ENCODE measurements at regions not wholly inside any gene's neighbourhood (a gene's known extent, or its start where the extent isn't known, plus 50 kb on each side); places are given as distances from the start of the nearest gene placed in this dataset.

- no peak for DNase-seq
- no peak overlapping the region for H3K9ac ChIP-seq
- 30% methylated on average over 3 of the region's 3 CpGs for WGBS (ENCODE audit: low lambda C conversion rate)
- no peak overlapping the region for H3K4me3 ChIP-seq (ENCODE audit: low read depth in 2 of 2, low read length in 1 of 2)
- no peak overlapping the region for H3K27ac ChIP-seq (ENCODE audit: low read depth in 2 of 2, low read length in 1 of 2)
- no peaks in the 10 kb centered on the region for H3K9me2 ChIP-seq
- H3K4me2 ChIP-seq = no peak overlapping the region
- H3F3A ChIP-seq (replicated peaks; ENCODE audit: insufficient read depth) = no peaks in the 10 kb centered on the region
- ChIA-PET CTCF (no interaction called here), POLR2A (no interaction called here)
- H2AFZ ChIP-seq (ENCODE audit: low read depth) = no peak overlapping the region
- H3K79me2 ChIP-seq (ENCODE audit: insufficient read depth) = no peaks in the 10 kb centered on the region
- H3K36me3 ChIP-seq (replicated peaks in 1 of 2; ENCODE audit: control insufficient read depth in 1 of 2, insufficient read depth in 2 of 2, low read length in 1 of 2) = no peaks in the 10 kb centered on the region
- no peaks in the 10 kb centered on the region for H4K20me1 ChIP-seq (ENCODE audit: insufficient read depth)
- no peaks in the 10 kb centered on the region; the same call in 1 of the 2 replicates for H3K27me3 ChIP-seq (ENCODE audit: insufficient read depth)
- no peaks in the 10 kb centered on the region for H3K9me3 ChIP-seq
- TF ChIP-seq TAF1 (IDR thresholded peaks at IDR 0.05; ENCODE audit: borderline replicate concordance, low read depth, low read length) (no peak), JUND (IDR thresholded peaks at IDR 0.05) (no peak), RAD21 (IDR thresholded peaks at IDR 0.05; ENCODE audit: low read length) (no peak), REST (IDR thresholded peaks at IDR 0.05; ENCODE audit: low read depth, low read length) (no peak), SMC3 (IDR thresholded peaks at IDR 0.05; ENCODE audit: low read depth, low read length) (no peak), MEF2A (IDR thresholded peaks at IDR 0.05; ENCODE audit: borderline replicate concordance, low read depth) (no peak), ZBTB33 (IDR thresholded peaks at IDR 0.05; ENCODE audit: borderline replicate concordance, low read depth) (no peak), SIN3A (IDR thresholded peaks at IDR 0.05; ENCODE audit: borderline replicate concordance, low read depth, low read length) (no peak), USF1 (IDR thresholded peaks at IDR 0.05; ENCODE audit: borderline replicate concordance, low read depth) (no peak), FOSL2 (IDR thresholded peaks at IDR 0.05; ENCODE audit: borderline replicate concordance, low read depth) (no peak), RFX5 (IDR thresholded peaks at IDR 0.05; ENCODE audit: low read length) (no peak), RCOR1 (IDR thresholded peaks at IDR 0.05; ENCODE audit: low read length) (no peak), NRF1 (IDR thresholded peaks at IDR 0.05; ENCODE audit: low read depth, low read length) (no peak), NFIC (IDR thresholded peaks at IDR 0.05; ENCODE audit: borderline replicate concordance) (no peak), MAX (IDR thresholded peaks at IDR 0.05; ENCODE audit: low read depth) (no peak), FOXM1 (IDR thresholded peaks at IDR 0.05; ENCODE audit: low read depth) (no peak), YY1 (IDR thresholded peaks at IDR 0.05; ENCODE audit: low read depth) (no peak), EZH2phosphoT487 (IDR thresholded peaks at IDR 0.05; ENCODE audit: borderline replicate concordance, low read depth) (no peak)
- no peaks in the 10 kb centered on the region; a peak in 1 of 4 replicates for H3K4me1 ChIP-seq (ENCODE audit: control insufficient read depth in 1 of 2, insufficient read depth in 2 of 2, low read depth in 1 of 2, low read length in 1 of 2)
These were observed 71.2 kb upstream of the SNRK start for GRCh38 chr3:43215138-43215537.
